ENCODE measurements at regions not wholly inside any gene's neighbourhood (a gene's known extent, or its start where the extent isn't known, plus 50 kb on each side); places are given as distances from the start of the nearest gene placed in this dataset.
"Not testable (repeated sequence)": the region's sequence is repeated elsewhere in the genome, so short reads cannot be mapped to it uniquely, and the experiment has no call there.

DNA sequence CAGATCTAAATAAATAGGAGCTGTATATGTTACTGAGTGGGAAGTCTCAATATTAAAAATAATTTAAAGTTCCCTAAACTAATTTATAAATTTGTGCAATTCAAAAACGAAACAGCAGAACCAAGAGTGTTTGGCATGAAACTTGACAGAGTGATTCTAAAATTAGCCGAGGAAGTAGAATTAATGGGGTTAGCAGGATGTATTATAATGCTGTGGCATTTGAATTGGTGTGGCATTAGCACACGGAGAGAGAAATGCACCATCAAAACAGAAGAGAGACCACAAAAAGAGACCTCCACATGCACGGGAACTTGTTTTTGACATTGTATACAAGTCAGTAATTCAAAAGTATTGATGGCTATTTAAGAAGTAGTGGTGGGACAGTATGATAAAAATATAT lies 366.0 kb upstream of the RGS6 start:
- no peak for DNase-seq (ENCODE audit: low read depth in 2 of 2)

DNA sequence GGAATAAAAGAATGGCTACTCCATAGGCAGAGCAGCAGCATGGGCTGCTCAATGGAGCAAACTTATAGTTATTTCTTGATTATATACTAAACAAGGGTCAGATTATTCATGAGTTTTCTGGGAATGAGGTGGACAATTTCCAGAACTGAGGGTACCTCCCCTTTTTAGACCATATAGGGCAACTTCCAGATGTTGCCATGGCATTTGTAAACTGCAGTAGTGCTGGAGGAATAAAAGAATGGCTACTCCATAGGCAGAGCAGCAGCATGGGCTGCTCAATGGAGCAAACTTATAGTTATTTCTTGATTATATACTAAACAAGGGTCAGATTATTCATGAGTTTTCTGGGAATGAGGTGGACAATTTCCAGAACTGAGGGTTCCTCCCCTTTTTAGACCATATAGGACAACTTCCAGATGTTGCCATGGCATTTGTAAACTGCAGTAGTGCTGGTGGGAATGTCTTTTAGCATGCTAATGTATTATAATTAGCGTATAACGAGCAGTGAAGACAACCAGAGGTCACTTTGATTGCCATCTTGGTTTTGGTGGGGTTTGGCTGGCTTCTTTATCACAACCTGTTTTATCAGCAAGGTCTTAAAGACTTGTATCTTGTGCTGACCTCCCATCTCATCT lies 364.6 kb upstream of the RGS6 start:
- not testable (repeated sequence) for DNase-seq (ENCODE audit: low read depth in 2 of 2)

DNA sequence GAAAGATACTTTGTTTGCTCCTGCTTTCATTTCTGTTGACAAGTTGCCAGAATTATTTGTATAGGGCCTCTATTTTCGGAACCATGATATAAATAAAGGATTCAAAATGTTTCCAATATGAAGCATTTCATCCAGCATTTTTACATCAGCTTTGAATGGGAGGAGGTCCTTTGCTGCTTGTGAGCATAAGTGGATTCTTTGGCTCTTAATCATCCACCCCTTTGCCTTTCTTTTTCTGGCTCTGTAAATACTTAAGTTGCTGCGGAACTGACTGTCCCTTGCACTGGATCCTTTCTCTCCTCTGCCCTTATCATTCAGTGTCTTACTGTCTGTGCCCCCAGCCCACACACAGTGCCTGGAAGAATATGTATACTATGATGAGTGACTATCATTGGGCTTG lies 357.3 kb upstream of the RGS6 start:
- DNase-seq (ENCODE audit: low read depth in 2 of 2): no peak

GRCh38 chr14:71576472-71576871 lies 355.8 kb upstream of the RGS6 start:
- no peak for DNase-seq (ENCODE audit: low read depth in 2 of 2)

DNA sequence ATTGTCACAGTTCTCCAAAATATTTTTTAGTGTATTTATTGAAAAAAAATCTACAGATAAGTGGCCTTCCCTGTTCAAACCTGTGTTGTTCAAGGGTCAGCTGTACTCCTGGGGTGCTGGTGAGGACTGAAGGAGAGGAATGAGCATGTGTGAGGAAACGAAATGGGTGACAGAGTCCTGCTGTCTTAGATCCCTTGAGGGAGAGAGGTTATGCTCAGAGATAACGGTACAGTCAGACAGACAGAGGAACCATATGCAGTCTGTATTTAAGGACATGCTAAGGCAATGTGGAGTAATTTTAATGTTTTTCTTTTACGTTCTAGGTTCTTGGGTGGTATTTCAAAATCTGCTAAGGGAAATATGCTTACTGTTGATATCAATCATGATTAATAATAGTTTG lies 352.9 kb upstream of the RGS6 start:
- no peak for DNase-seq (ENCODE audit: low read depth in 2 of 2)

DNA sequence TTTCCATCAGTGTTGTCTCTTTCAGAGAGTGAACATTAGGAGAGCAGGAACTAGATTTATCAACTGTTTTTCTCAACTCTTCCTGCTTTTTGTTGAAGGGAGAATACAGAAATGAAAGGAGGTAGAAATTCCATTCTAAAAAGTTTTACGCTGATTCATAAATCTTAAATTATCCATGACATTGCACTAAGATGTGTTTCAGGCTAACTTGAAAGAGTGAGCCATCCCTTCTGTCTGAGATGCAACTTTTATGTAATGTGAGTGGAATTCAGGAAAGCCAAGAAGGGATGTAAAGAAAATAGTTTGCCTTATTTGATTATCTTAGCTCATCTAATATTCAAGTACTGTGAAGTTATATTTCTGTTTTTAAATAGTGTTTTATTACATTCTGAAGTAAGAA lies 349.5 kb upstream of the RGS6 start:
- DNase-seq (ENCODE audit: low read depth in 2 of 2): no peak

- no peak for DNase-seq (ENCODE audit: low read depth in 2 of 2)
Observed at GRCh38 chr14:71583194-71583593, 349.0 kb upstream of the RGS6 start.

- no peak for DNase-seq (ENCODE audit: low read depth in 2 of 2)
Observed at GRCh38 chr14:71583705-71584104, 348.5 kb upstream of the RGS6 start.

- DNase-seq (ENCODE audit: low read depth in 2 of 2): no peak
Observed at GRCh38 chr14:71585361-71585760, 346.9 kb upstream of the RGS6 start.

- DNase-seq (ENCODE audit: low read depth in 2 of 2): no peak
Observed at GRCh38 chr14:71586131-71586897, 345.9 kb upstream of the RGS6 start.

DNA sequence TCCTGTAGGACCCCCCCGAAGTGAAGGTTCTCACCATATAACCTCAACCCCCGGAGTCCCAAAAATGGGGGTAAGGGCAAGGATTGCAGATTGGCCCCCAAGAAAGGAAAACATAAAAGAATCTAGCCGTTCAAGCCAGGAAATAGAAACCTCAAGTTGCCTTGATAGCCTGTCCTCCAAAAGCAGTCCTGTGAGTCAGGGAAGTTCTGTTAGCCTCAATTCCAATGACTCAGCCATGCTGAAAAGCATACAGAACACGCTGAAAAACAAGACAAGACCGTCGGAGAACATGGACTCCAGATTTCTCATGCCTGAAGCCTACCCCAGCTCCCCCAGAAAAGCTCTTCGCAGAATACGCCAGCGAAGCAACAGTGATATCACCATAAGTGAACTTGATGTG lies 344.2 kb upstream of the RGS6 start:
- no peak for DNase-seq (ENCODE audit: low read depth in 2 of 2)

- no peak for DNase-seq (ENCODE audit: low read depth in 2 of 2)
Observed at GRCh38 chr14:71588576-71589215, 343.5 kb upstream of the RGS6 start.

- no peak for DNase-seq (ENCODE audit: low read depth in 2 of 2)
Observed at GRCh38 chr14:71589609-71590008, 342.6 kb upstream of the RGS6 start.

GRCh38 chr14:71590131-71590530 lies 342.1 kb upstream of the RGS6 start:
- DNase-seq (ENCODE audit: low read depth in 2 of 2): no peak

DNA sequence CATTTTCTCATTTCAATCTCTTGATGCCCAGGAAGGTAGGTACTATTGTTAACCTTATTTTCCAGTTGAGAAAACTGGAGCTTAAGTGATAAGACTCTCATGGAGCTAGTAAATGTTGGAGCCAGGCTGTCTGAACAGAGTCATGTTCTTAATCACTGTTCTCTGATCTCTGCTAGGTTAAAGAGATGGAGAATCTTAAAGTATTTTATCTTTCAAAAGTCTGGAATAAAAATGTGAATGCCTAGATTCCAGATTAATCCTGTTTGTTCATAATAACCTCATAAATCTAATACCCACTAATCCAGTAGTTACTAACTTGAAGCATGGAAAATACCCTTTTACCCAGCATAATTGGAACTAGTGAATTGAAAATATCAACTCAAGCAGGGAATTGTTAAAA lies 341.0 kb upstream of the RGS6 start:
- DNase-seq (ENCODE audit: low read depth in 2 of 2): no peak

GRCh38 chr14:71591929-71592328 lies 340.3 kb upstream of the RGS6 start:
- no peak for DNase-seq (ENCODE audit: low read depth in 2 of 2)

- DNase-seq (ENCODE audit: low read depth in 2 of 2): no peak
Observed at GRCh38 chr14:71592361-71592760, 339.9 kb upstream of the RGS6 start.

DNA sequence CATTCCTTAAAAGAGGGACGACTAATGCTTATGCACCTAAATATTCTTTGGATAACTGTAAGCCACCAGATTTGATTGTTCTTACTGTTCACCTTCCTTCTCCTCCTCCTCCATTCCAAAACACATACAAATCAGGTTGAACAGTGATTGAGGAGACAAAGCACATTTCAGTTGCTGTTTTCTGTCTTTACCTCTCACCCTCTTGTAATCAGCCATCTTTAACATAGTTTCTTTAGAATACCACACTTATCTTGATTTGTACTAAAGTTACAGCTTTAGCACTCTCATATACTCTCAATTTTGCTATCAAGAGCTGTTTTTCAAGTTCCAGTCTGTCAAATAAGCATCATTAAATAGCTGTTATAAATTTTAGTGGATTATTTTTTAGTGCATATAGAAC lies 338.3 kb upstream of the RGS6 start:
- DNase-seq (ENCODE audit: low read depth in 2 of 2): no peak

DNA sequence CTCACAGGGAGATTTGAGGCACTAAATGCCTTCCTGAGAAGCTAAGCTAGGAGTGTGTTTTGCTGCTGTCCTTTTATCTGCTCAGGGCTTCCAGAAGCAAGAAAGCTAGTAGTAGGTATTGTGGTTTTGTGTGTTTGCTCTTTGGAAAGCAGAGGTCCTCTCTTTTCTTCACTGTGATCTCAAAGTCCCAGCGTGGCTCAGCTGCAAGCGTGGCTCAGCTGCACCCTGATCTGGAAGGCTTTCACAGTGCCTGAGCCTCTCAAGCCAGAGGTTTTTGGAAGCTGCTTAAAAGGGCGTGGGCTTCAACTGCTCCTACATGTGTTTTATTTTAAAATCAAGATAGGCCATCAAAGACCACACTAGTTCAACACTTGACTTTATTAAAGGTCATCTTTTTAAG lies 337.4 kb upstream of the RGS6 start:
- no peak for DNase-seq (ENCODE audit: low read depth in 2 of 2)

GRCh38 chr14:71595441-71595840 lies 336.8 kb upstream of the RGS6 start:
- DNase-seq (ENCODE audit: low read depth in 2 of 2): no peak

DNA sequence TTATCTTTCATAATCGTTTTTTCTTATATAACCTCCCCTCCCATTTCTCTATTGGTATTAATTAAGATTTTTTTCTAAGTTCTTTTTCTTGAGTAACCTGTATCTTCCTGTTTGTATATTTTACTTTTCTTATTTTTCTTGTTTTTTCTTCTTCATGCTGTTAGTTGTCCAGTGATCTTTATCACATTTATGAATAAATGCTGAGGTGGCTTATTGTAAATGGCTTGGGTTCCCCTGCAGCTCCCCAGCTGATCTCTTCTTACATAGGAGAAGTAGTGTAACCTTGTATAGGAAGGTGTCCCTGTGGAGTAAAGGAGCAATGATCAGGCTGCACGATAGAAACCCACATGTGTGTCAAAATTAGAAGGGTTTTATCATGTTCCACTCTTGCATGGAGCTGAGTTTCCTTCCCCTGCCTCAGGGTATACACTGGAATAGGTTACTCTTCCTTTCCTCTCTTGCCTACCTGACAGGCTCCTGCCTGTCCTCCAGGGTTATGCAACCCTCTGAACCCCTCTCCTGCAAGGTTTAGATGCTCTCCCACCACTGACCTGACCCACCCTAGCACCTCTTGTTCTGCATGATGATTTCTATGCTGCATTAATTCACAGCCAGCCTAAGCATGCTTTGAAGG lies 334.8 kb upstream of the RGS6 start:
- DNase-seq (ENCODE audit: low read depth in 2 of 2): no peak

GRCh38 chr14:71597955-71598660 lies 334.1 kb upstream of the RGS6 start:
- DNase-seq (ENCODE audit: low read depth in 2 of 2): no peak
